Fibroblast of lung (primary cell): ENCODE measurements at regions not wholly inside any gene's neighbourhood (a gene's known extent, or its start where the extent isn't known, plus 50 kb on each side); places are given as distances from the start of the nearest gene placed in this dataset.

Experiments used
- CTCF ChIP-seq, 2 donors: IDR thresholded peaks in 1 of 2; conservative IDR thresholded peaks in 1 of 2; 1 replicate in 1 of 2; 2 replicates in 1 of 2; pipeline ENCODE4 v1.5.1; 2011 to 2012; ENCODE audit warnings: low read length in 2 of 2, control low read depth in 1 of 2, inconsistent platforms in 1 of 2, low read depth in 1 of 2, mild to moderate bottlenecking in 1 of 2
- EZH2 ChIP-seq: IDR thresholded peaks from 2 replicates; pipeline ENCODE4 v1.5.1; 2012; ENCODE audit warnings: low read length, control low read depth, mild to moderate bottlenecking; ENCODE audit errors: missing control alignments

- TF ChIP-seq CTCF (conservative IDR thresholded peaks at IDR 0.05 in 1 of 2, IDR thresholded peaks at IDR 0.05 in 1 of 2; ENCODE audit: low read depth in 1 of 2, low read length in 2 of 2) (no peak), EZH2 (no peak)
Observed at GRCh38 chr4:180946188-180946587, 1297.0 kb upstream of the TENM3 start.
